ENCODE measurements at regions not wholly inside any gene's neighbourhood (a gene's known extent, or its start where the extent isn't known, plus 50 kb on each side); places are given as distances from the start of the nearest gene placed in this dataset.
A peak's percentile ranks its signal among the peaks of the same experiment; 100 is the strongest.

GRCh38 chr2:172198908-172199307, 96.2 kb upstream of the DLX2 start:
- no peak for DNase-seq (ENCODE audit: low read depth)
- no peak overlapping the region for H3K4me3 ChIP-seq (ENCODE audit: low read depth, low read length)

GRCh38 chr2:172200495-172201085, 97.9 kb upstream of the DLX2 start:
- H3K4me3 ChIP-seq (ENCODE audit: low read depth, low read length): no peak overlapping the region
- no peak for DNase-seq (ENCODE audit: low read depth)

- no peak overlapping the region for H3K4me3 ChIP-seq (ENCODE audit: low read depth, low read length)
- no peak for DNase-seq (ENCODE audit: low read depth)
These were observed 101.6 kb upstream of the DLX2 start for GRCh38 chr2:172204309-172204708.

- no peak for DNase-seq (ENCODE audit: low read depth)
- H3K4me3 ChIP-seq (ENCODE audit: low read depth, low read length): no peak overlapping the region
These were observed 102.1 kb upstream of the DLX2 start for GRCh38 chr2:172204762-172205161.

- DNase-seq (ENCODE audit: low read depth): no peak
- H3K4me3 ChIP-seq (ENCODE audit: low read depth, low read length): no peak overlapping the region
These were observed 102.6 kb upstream of the DLX2 start for GRCh38 chr2:172205292-172205691.

GRCh38 chr2:172207911-172208310, 105.2 kb upstream of the DLX2 start:
- no peak for DNase-seq (ENCODE audit: low read depth)
- no peak overlapping the region for H3K4me3 ChIP-seq (ENCODE audit: low read depth, low read length)

- DNase-seq (ENCODE audit: low read depth): peak; percentile 40
- H3K4me3 ChIP-seq (ENCODE audit: low read depth, low read length): no peak overlapping the region
These were observed 106.2 kb upstream of the DLX2 start for GRCh38 chr2:172208791-172209325.

GRCh38 chr2:172210599-172210998, 107.9 kb upstream of the DLX2 start:
- no peak overlapping the region for H3K4me3 ChIP-seq (ENCODE audit: low read depth, low read length)
- DNase-seq (ENCODE audit: low read depth): no peak

GRCh38 chr2:172211512-172211911, 108.8 kb upstream of the DLX2 start:
- DNase-seq (ENCODE audit: low read depth): no peak

GRCh38 chr2:172213116-172213860, 110.6 kb upstream of the DLX2 start:
- H3K4me3 ChIP-seq (ENCODE audit: low read depth, low read length): no peak overlapping the region
- no peak for DNase-seq (ENCODE audit: low read depth)

More at GRCh38 chr2:172211512-172211911, 108.8 kb upstream of the DLX2 start:
- no peak overlapping the region for H3K4me3 ChIP-seq (ENCODE audit: low read depth, low read length)

GRCh38 chr2:172214252-172214651, 111.6 kb upstream of the DLX2 start:
- no peak for DNase-seq (ENCODE audit: low read depth)
- H3K4me3 ChIP-seq (ENCODE audit: low read depth, low read length): no peak overlapping the region

GRCh38 chr2:172215172-172215935, 112.7 kb upstream of the DLX2 start:
- DNase-seq (ENCODE audit: low read depth): no peak
- H3K4me3 ChIP-seq (ENCODE audit: low read depth, low read length): no peak overlapping the region

GRCh38 chr2:172215936-172216335, 113.2 kb upstream of the DLX2 start:
- no peak for DNase-seq (ENCODE audit: low read depth)
- no peak overlapping the region for H3K4me3 ChIP-seq (ENCODE audit: low read depth, low read length)

- no peak for DNase-seq (ENCODE audit: low read depth)
- no peak overlapping the region for H3K4me3 ChIP-seq (ENCODE audit: low read depth, low read length)
These were observed 113.8 kb upstream of the DLX2 start for GRCh38 chr2:172216477-172216876.

GRCh38 chr2:172219201-172219600, 116.5 kb upstream of the DLX2 start:
- DNase-seq (ENCODE audit: low read depth): no peak
- H3K4me3 ChIP-seq (ENCODE audit: low read depth, low read length): no peak overlapping the region

- DNase-seq (ENCODE audit: low read depth): no peak
- no peak overlapping the region for H3K4me3 ChIP-seq (ENCODE audit: low read depth, low read length)
These were observed 117.4 kb upstream of the DLX2 start for GRCh38 chr2:172220121-172220520.

GRCh38 chr2:172223601-172224054, 120.9 kb upstream of the DLX2 start:
- DNase-seq (ENCODE audit: low read depth): no peak
- no peak overlapping the region for H3K4me3 ChIP-seq (ENCODE audit: low read depth, low read length)

- no peak overlapping the region for H3K4me3 ChIP-seq (ENCODE audit: low read depth, low read length)
- DNase-seq (ENCODE audit: low read depth): no peak
These were observed 123.1 kb upstream of the DLX2 start for GRCh38 chr2:172225786-172226185.

GRCh38 chr2:172226244-172227061, 123.8 kb upstream of the DLX2 start:
- no peak for DNase-seq (ENCODE audit: low read depth)
- H3K4me3 ChIP-seq (ENCODE audit: low read depth, low read length): no peak overlapping the region
